Activated naive CD4-positive, alpha-beta T cell treated with anti-CD3 and anti-CD28 coated beads, Interleukin-2, amount 10 ng/mL, durations not matched to agents 7 days and 5 days (primary cell): ENCODE measurements at regions not wholly inside any gene's neighbourhood (a gene's known extent, or its start where the extent isn't known, plus 50 kb on each side); places are given as distances from the start of the nearest gene placed in this dataset.

Experiments used
- CTCF ChIA-PET: fragments of 350-600 bp; sonication (Branson Sonifier 250); formaldehyde crosslinking; loops from one replicate; lab custom pipeline; 2021; ENCODE audit warnings: antibody characterized with exemption; lab: Charles Lee
- DNase-seq: peaks from one replicate; pipeline ENCODE4 v3.0.0-alpha.2; 2020
- H3K27ac Mint-ChIP-seq: one replicate; pipeline ENCODE4 v1.8.0; 2021; ENCODE audit warnings: mild to moderate bottlenecking, moderate library complexity, mixed read lengths
- H3K27me3 Mint-ChIP-seq: one replicate; pipeline ENCODE4 v1.8.0; 2021; ENCODE audit warnings: mild to moderate bottlenecking, mixed read lengths
- H3K36me3 Mint-ChIP-seq: one replicate; pipeline ENCODE4 v1.8.0; 2021; ENCODE audit warnings: mixed read lengths
- H3K4me1 Mint-ChIP-seq: one replicate; pipeline ENCODE4 v1.8.0; 2021; ENCODE audit warnings: mixed read lengths
- H3K4me3 Mint-ChIP-seq: one replicate; pipeline ENCODE4 v1.8.0; 2021; ENCODE audit warnings: mild to moderate bottlenecking, moderate library complexity, mixed read lengths
- H3K9me3 Mint-ChIP-seq: one replicate; pipeline ENCODE4 v1.8.0; 2021; ENCODE audit warnings: mixed read lengths

DNA sequence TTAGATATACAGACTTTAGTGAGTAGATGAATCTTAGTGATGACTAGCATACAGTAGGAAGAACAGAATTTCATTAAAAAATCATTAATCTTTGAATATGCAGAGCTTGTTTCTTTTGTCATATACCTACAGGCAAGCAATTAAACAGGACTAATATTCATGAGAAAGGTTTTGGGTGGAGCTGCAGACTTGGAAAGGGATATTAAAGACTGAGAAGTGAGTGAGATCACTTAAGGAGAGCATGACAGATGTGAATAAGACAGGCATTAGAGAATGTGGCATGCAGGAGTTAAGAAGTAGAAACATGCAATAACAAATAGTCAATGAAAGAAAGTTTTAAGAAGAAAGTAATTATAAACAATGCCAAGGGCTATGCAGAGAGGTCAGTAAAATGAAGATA is 187.7 kb downstream of the TMTC3 start:
- no peaks in the 10 kb centered on the region for H3K4me1 Mint-ChIP-seq
- no peaks in the 10 kb centered on the region for H3K36me3 Mint-ChIP-seq
- no peaks in the 10 kb centered on the region for H3K9me3 Mint-ChIP-seq
- CTCF ChIA-PET = no interaction called here
- no peaks in the 10 kb centered on the region for H3K27me3 Mint-ChIP-seq
- no peak overlapping the region for H3K4me3 Mint-ChIP-seq
- DNase-seq = no peak
- no peak overlapping the region for H3K27ac Mint-ChIP-seq

DNA sequence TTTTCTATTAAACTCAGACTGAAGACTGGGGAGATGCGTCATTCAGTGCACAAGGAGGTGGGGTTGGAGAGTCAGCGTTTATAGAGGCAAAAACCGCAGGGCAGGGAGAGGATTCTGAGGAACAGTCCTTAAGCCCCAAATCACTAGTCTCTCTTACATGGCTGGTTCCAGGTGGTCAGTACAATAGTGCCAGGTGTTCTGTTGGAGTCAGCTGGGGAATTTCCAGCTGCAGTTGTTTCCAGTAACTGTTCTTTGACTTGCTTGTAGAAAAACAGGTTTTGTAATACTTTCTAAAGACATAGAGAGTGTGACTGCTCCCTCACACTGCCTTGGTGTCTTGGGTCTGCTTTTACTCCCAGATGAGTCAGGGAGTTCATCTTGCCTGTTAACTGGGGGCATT is 192.2 kb downstream of the TMTC3 start:
- CTCF ChIA-PET = no interaction called here
- H3K27ac Mint-ChIP-seq = no peak overlapping the region
- no peaks in the 10 kb centered on the region for H3K36me3 Mint-ChIP-seq
- no peaks in the 10 kb centered on the region for H3K27me3 Mint-ChIP-seq
- no peak overlapping the region for H3K4me3 Mint-ChIP-seq
- no peak for DNase-seq
- H3K9me3 Mint-ChIP-seq = no peaks in the 10 kb centered on the region
- H3K4me1 Mint-ChIP-seq = no peaks in the 10 kb centered on the region

DNA sequence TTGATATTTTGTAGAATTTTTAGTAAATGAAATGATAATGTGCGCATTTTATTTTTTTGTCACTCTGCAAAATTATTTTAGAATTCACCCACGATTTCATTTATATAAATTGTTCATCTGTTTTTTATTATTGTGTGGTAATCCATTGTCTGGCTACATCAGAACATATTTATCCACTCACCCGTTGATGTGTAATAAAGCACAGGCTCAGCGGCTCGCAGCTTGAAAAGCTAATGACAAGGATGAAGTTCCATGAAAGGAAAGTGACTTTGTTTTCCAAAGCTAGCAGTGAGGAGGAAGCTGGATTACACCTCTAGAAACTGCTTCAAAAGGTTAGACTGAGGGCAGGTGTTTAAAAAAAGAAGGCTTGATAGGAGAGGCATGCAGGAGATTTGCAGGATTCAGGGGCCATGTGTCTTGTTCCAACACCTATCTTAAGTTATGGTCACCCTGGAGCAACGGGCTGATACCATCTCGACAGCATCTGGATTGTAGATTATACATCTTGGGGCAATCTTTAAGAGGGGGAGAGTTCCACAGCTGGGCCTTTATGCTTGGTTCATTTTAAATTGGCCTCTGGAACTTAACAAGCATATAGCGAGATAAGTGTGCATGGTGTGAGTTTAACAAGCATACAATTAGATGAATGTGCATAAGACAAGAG is 194.1 kb downstream of the TMTC3 start:
- Mint-ChIP-seq H3K36me3 (no peaks in the 10 kb centered on the region), H3K4me1 (no peaks in the 10 kb centered on the region), H3K27me3 (no peaks in the 10 kb centered on the region), H3K4me3 (no peak overlapping the region), H3K27ac (no peak overlapping the region), H3K9me3 (no peaks in the 10 kb centered on the region)
- CTCF ChIA-PET = no interaction called here
- no peak for DNase-seq

DNA sequence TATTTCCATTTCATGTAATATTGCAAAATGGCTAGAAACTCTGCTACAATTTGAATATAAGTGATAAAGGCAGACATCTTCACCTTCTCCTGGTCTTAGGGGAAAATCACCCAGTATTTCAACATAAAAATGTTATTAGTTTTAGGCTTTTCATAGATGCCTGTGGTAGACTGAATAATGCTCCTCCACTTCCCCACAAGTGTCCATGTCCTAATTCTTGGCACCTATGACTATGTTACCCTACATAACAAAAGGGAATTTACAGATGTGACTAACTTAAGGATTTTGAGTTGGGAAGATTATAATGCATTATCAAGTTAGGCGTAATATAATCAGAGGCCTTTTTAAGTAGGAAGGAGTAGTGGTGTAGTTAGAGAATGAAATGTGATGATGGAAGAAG is 196.4 kb downstream of the TMTC3 start:
- H3K4me3 Mint-ChIP-seq = no peak overlapping the region

DNA sequence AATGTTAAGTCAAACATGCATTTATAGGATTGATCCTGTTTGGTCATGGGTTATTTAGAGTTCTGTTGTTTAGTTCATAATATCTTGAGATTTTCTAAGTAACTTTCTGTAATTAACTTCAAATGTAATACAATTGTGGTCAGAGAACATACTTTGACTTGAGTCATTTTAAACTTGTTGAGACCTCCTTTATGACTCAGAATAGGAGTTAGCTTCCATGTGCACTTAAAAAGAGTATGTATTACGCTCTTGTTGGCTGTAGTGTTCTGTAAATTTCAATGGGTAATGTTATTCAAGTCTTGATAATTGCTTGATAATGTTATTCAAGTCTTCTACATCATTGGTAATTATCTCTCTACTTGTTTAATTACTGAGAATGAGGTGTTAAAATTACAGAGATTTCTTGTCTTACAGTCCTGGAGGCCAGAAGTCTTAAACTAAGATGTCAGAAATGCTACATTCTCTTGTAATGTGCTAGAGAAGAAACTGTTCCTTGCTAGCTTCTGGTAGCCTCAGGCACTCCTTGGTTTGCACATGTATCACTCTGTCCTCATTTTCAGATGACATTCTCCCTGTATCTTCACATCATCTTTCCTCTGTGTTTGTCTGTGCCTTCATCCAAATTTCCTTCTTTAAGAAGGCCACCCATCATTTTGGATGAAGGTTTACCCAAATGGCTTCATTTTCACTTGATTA is 197.3 kb downstream of the TMTC3 start:
- H3K27ac Mint-ChIP-seq = no peak overlapping the region
- H3K4me1 Mint-ChIP-seq = no peaks in the 10 kb centered on the region
- H3K4me3 Mint-ChIP-seq = no peak overlapping the region
- no peaks in the 10 kb centered on the region for H3K9me3 Mint-ChIP-seq
- CTCF ChIA-PET = no interaction called here
- no peaks in the 10 kb centered on the region for H3K27me3 Mint-ChIP-seq
- no peaks in the 10 kb centered on the region for H3K36me3 Mint-ChIP-seq
- no peak for DNase-seq

More for the DNA sequence above, 196.4 kb downstream of the TMTC3 start:
- Mint-ChIP-seq H3K36me3 (no peaks in the 10 kb centered on the region), H3K9me3 (no peaks in the 10 kb centered on the region), H3K4me1 (no peaks in the 10 kb centered on the region), H3K27me3 (no peaks in the 10 kb centered on the region), H3K27ac (no peak overlapping the region)
- DNase-seq = no peak
- CTCF ChIA-PET = no interaction called here

DNA sequence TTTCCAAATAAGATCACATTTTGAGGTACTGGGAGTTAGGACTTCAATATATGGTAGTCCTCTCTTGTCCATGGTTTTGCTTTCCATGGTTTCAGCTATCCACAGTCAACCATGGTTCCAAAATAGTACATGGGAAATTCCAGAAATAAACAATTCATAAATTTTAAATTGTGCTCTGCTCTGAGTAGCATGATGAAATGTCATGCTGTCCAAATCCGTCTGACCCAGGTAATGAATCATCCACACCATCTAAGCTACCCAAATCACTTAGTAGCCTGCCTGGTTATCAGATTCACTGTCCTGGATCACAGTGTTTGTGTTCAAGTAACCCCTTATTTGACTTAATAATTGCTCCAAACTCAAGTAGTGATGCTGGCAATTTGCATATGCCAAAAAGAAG is 197.9 kb downstream of the TMTC3 start:
- DNase-seq = no peak
- CTCF ChIA-PET = no interaction called here
- Mint-ChIP-seq H3K9me3 (no peaks in the 10 kb centered on the region), H3K4me3 (no peak overlapping the region), H3K27ac (no peak overlapping the region), H3K4me1 (no peaks in the 10 kb centered on the region), H3K27me3 (no peaks in the 10 kb centered on the region), H3K36me3 (no peaks in the 10 kb centered on the region)

DNA sequence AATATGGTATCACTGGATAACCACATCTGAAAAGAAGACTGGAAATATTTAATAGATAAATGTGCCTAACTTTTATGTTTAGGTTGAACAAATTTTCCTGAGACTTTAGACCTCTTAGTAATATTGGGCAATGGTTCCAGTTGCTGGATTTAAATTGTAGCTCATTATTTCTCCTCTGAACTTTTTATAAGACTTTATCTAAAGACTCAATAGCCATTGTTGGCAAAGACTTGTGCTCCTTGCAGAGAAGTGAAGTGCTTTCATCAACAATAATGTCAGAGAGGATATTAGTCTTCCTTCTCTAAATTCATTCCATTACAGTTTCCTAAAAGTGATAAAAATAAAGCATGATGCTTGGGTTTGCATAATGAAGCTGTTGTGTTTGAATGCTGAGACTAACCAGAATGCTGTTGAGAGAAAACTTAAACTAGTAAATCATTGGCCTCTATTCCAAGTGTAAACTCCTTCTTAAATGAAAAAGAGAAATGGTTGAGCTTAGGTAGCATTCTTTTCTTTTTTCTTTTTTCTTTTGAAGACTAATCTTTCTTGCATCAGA is 200.2 kb downstream of the TMTC3 start:
- no peaks in the 10 kb centered on the region for H3K27me3 Mint-ChIP-seq
- no peak overlapping the region for H3K4me3 Mint-ChIP-seq
- DNase-seq = no peak
- H3K9me3 Mint-ChIP-seq = peaks cover 2% of the 10 kb centered on the region
- H3K4me1 Mint-ChIP-seq = no peaks in the 10 kb centered on the region
- no peak overlapping the region for H3K27ac Mint-ChIP-seq
- CTCF ChIA-PET = no interaction called here
- no peaks in the 10 kb centered on the region for H3K36me3 Mint-ChIP-seq

DNA sequence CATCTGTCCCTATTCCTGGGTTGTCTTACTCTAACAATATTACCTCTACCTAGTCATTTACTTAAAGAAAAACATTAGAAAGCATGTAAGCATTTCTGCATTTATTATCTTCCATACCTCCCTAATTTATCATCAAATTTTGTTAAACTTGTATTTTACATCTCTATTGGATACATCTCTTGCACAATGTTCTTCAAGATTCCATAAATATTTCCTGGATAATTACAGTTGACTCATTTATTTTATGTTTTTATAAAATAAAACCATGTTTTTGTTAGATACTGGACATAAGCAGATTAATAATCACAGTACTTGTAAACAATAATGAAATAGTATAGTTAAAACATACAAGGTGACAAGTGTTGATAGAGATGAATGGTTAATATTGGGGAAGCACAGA is 209.0 kb downstream of the TMTC3 start:
- Mint-ChIP-seq H3K4me3 (no peak overlapping the region), H3K36me3 (no peaks in the 10 kb centered on the region), H3K27me3 (no peaks in the 10 kb centered on the region), H3K4me1 (no peaks in the 10 kb centered on the region), H3K9me3 (peaks cover 4% of the 10 kb centered on the region), H3K27ac (no peak overlapping the region)
- DNase-seq = no peak
- CTCF ChIA-PET = no interaction called here

DNA sequence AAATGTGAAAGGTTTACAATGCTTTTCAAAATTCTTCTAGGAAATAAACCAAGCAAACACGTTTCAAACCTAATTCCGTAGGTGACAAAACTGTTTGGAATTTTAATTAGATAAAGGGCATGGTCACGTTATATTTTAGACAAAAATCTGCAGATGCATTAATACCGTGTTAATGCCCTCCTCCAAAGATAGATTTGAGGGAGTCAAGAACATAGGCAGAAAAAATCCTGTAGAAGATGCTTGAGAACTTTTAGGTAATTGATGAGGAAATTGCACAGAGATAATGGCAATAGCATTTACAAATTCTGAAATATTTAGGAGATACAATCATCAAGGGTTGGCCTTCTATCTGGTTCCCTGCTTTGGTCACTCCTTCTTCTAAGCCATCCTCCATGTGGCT is 212.6 kb downstream of the TMTC3 start:
- H3K9me3 Mint-ChIP-seq = no peaks in the 10 kb centered on the region
- no peaks in the 10 kb centered on the region for H3K27me3 Mint-ChIP-seq
- no peak overlapping the region for H3K4me3 Mint-ChIP-seq
- DNase-seq = no peak
- no peaks in the 10 kb centered on the region for H3K36me3 Mint-ChIP-seq
- no peaks in the 10 kb centered on the region for H3K4me1 Mint-ChIP-seq
- H3K27ac Mint-ChIP-seq = no peak overlapping the region
- CTCF ChIA-PET = no interaction called here

DNA sequence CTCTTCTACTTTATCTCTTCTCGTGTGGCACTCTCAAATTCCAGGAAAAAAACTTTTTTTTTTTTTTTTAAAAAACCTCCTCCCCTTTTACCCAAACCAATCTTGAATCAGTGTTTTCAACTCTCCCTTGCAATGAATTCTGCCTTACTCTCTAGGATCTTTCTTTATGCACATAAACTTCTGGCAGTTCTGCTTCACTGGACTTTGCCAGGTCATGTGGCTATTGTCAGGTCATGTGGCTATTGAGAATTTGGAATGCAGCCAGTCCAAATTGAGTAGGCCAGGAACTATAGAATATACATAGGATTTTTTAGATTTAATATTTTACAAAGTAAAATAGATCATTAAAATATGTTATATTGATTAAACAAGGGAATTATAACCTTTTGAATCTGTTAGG is 218.2 kb downstream of the TMTC3 start:
- Mint-ChIP-seq H3K4me3 (no peak overlapping the region), H3K9me3 (no peaks in the 10 kb centered on the region), H3K27ac (no peak overlapping the region), H3K27me3 (no peaks in the 10 kb centered on the region), H3K4me1 (no peaks in the 10 kb centered on the region), H3K36me3 (no peaks in the 10 kb centered on the region)
- CTCF ChIA-PET = no interaction called here
- no peak for DNase-seq

DNA sequence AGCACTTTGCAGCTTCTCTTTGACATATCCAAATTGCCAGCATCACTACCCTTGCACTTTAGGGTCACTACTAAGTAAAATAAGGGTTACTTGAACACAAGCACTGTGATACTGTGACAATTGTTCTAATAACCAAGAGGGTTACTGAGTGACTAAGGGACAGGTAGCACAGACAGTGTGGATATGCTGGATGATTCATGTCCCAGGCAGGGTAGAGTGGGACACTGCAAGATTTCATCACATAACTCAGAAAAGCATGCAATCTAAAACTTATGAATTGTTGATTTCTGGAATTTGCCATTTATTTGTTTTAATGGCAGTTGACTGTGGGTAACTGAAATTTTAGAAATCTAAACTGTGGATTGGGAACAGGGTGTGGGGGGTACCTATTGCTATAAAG is 218.8 kb downstream of the KITLG start:
- Mint-ChIP-seq H3K27ac (no peak overlapping the region), H3K4me1 (no peaks in the 10 kb centered on the region), H3K36me3 (no peaks in the 10 kb centered on the region), H3K27me3 (no peaks in the 10 kb centered on the region), H3K9me3 (no peaks in the 10 kb centered on the region), H3K4me3 (no peak overlapping the region)
- CTCF ChIA-PET = no interaction called here
- no peak for DNase-seq

DNA sequence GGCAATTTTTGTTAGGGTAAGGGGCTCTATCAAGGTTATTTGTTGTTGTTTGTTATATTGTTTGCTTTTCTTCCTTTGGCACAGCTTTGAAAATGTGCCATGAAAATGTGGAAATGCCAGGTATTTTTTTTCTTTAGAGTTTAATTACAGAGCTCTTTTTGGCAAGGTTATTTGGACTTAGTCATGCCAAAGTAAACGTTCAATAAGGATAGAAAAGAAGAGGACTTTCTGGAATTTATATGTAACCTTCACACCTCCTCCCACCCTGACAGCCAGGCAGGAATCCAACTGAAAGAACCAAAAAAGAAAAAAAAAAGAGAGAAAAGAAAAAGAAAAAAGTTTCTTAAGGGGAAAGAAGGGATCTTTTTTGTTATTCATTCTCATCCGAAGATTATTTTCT is 217.8 kb downstream of the KITLG start:
- Mint-ChIP-seq H3K27me3 (no peaks in the 10 kb centered on the region), H3K4me3 (no peak overlapping the region), H3K36me3 (no peaks in the 10 kb centered on the region), H3K27ac (no peak overlapping the region), H3K4me1 (no peaks in the 10 kb centered on the region), H3K9me3 (no peaks in the 10 kb centered on the region)
- DNase-seq = no peak
- CTCF ChIA-PET = no interaction called here

DNA sequence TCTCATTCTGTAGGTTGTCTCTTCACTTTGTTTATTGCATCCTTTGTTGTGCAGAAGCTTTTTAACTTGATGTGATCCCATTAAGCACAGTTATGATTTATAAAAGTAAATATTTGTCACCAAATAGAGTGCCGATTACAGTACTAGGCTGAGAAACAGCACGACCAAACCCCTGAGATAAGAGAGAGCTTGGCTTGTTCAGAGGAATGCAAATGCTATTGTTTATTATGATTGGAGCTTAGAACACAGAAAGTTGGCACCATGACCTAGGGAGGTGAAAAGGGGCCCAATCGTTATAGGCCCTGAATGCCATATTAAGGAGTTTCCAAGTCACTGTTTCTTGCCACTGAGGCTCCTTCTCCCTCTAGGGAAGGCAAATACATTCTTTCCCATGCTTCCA is 214.9 kb downstream of the KITLG start:
- H3K4me1 Mint-ChIP-seq = no peaks in the 10 kb centered on the region
- H3K4me3 Mint-ChIP-seq = no peak overlapping the region
- CTCF ChIA-PET = no interaction called here
- no peak overlapping the region for H3K27ac Mint-ChIP-seq
- no peaks in the 10 kb centered on the region for H3K27me3 Mint-ChIP-seq
- H3K36me3 Mint-ChIP-seq = no peaks in the 10 kb centered on the region
- no peaks in the 10 kb centered on the region for H3K9me3 Mint-ChIP-seq
- DNase-seq = no peak

DNA sequence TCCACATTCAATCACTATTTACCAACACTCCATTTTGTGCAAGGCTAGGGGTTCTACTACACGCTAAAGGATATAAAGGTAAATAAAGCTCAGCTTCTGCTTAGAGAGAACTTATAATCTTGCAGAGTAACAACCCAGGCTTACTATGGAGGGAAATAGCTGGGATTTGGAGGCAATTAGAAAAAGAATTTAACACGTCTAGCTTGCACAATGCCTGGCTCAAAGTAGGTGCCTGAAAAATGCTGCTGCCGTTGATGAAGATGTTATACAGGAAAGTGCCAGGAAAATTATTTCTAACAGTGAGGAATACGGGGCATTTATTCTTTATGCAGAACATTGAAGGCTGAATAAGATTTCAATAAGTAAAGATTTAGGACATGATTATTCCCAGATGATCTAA is 214.2 kb downstream of the KITLG start:
- no peaks in the 10 kb centered on the region for H3K4me1 Mint-ChIP-seq
- no peak for DNase-seq
- CTCF ChIA-PET = no interaction called here
- H3K4me3 Mint-ChIP-seq = no peak overlapping the region
- no peaks in the 10 kb centered on the region for H3K27me3 Mint-ChIP-seq
- no peaks in the 10 kb centered on the region for H3K9me3 Mint-ChIP-seq
- H3K36me3 Mint-ChIP-seq = no peaks in the 10 kb centered on the region
- H3K27ac Mint-ChIP-seq = no peak overlapping the region

DNA sequence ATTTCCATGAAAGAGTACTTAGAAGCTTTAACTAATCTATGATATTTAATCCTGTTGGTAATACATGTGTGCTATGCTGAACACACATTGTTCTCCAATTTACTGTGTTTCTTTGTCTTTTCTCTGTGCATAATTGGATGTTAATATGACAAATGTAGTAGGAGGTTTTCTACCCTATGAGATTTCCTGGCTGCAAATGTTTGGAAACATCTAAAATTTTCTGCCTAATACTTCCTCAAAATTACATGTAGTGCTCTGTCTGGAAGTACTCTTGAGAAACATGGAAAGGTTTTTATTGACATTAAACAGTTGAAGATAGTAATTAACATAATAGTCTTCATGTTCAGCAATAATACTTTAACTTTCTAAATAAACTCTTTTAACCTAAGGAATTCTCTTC is 213.0 kb downstream of the KITLG start:
- no peaks in the 10 kb centered on the region for H3K36me3 Mint-ChIP-seq
- no peaks in the 10 kb centered on the region for H3K9me3 Mint-ChIP-seq
- H3K4me3 Mint-ChIP-seq = no peak overlapping the region
- no peaks in the 10 kb centered on the region for H3K4me1 Mint-ChIP-seq
- H3K27me3 Mint-ChIP-seq = no peaks in the 10 kb centered on the region
- no peak for DNase-seq
- no peak overlapping the region for H3K27ac Mint-ChIP-seq
- CTCF ChIA-PET = no interaction called here
